NOMO-1 (cell line): ENCODE measurements at regions not wholly inside any gene's neighbourhood (a gene's known extent, or its start where the extent isn't known, plus 50 kb on each side); places are given as distances from the start of the nearest gene placed in this dataset.

Experiments
- DNase-seq, 2 experiments: peaks; one replicate each; lab custom pipeline; 2025; ENCODE audit not compliant: unreplicated experiment in 2 of 2; lab: John Stamatoyannopoulos, UW

DNA sequence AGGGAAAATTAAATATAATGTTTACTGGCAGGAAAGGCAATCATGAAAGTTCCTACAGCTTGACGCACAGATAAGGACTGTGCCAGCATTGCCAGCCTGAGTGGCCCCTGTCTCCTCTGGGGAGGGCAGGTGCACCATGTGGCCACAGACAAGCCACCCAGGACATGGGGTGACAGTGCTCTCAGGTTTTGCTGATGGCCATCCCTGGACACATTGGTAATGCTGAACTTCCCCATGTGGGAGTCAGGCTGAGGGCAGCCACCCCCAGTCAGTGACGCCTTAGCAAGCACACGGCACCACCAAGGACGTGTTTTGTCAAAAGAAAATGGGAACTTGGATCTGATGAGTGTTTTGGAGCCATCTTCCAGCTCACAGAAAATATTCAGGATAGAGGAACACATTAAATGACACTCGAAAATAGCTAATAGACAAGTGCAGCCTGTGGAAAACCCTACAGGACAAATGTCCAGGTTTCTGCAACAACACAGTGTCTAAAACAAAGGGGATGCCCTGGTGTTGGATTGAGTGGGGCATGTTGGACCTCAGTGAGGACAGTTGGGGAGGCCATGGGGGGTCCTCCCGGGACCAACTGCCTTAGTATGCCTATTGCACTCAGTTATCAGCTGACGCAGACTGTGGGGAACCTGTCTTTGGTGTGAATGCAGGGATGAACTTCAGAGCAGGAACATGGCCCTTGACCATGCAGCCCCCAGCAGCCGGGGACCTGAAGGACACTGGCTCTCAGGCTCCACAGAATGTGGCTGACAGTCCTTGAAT is 1450.5 kb downstream of the BRD1 start:
- no peak for DNase-seq

DNA sequence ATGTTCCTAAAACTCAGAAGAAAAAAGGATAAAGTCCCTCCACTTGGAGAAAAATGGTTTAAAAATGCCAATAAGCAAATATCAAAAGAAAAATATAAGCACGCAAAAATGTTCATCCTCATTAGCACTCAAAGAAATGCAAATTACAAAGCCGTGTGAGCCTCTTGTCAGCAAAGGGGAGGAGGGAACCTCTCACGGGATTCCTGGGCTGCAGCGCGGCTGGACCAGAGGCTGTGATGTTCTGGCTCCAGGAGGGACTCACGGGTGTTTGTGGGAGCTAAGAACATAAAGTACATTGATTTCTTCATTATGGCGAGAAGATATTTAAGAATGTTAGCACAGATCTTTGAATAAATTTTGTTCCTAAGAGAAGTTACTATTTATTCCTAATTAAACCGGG is 1451.2 kb downstream of the BRD1 start:
- no peak for DNase-seq

DNA sequence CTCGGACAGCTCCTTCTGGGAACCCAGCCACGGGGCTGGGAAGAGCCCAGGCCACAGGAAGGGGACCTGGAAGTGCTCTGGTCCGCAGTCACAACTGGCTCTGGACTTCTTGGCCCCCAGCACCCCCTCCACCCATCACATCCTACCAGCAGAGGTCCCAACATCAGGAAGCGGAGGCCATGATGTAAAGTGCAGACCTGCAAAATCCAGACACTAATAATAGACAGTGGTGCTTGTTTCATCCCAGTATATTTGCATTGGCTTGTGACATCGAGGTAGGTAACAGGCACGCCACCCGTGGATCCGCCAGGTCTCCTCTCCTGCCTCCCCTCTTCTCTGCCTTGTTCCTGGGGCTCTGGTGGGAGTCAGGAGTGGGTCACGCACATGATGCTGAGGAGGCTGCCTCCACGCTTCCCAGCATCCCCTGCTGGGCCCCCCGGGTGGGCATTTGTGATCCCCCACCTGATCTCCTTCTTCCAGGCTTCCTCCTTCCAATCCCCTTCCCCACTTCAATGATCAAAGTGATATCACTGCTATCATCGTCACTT is 1454.0 kb downstream of the BRD1 start:
- no peak for DNase-seq

DNA sequence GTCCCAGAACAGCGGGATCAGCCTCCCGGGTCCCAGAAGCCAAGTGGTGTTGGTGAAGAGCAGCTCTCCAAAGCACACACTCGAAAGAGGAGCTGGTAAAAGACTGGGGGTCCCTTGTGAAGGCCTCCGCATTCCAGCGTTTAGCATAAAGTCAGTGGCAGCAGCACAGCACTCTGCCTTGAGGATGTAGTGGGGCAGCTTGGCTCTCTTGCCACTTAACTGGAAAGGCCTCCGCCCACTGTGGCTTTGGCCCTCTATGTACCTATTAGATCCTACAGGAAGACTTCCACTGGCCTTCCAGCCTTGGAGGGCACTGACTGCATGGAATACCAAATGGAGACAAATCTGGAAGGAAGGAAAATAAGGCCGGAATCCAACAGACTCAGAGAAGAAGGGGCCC is 1455.3 kb downstream of the BRD1 start:
- no peak for DNase-seq

DNA sequence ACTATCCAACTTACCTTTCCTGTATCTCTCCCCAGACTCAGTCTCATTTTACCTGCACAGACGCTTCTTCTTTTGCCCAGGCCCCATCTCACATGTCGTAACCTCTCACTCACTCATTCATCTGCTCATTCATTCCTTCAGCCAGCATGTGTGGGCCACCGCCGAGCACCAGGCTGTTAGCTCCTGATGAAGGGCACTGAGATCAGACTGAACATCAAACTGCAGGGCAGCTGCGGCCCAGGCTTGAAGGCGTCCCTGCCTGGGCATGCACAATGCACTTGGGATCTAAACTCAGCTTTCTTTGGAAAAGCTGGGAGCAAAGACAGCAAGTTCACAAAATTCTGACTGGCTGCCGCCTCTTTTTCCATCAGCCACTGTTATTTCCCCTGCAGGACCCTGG is 1456.3 kb downstream of the BRD1 start:
- no peak for DNase-seq

DNA sequence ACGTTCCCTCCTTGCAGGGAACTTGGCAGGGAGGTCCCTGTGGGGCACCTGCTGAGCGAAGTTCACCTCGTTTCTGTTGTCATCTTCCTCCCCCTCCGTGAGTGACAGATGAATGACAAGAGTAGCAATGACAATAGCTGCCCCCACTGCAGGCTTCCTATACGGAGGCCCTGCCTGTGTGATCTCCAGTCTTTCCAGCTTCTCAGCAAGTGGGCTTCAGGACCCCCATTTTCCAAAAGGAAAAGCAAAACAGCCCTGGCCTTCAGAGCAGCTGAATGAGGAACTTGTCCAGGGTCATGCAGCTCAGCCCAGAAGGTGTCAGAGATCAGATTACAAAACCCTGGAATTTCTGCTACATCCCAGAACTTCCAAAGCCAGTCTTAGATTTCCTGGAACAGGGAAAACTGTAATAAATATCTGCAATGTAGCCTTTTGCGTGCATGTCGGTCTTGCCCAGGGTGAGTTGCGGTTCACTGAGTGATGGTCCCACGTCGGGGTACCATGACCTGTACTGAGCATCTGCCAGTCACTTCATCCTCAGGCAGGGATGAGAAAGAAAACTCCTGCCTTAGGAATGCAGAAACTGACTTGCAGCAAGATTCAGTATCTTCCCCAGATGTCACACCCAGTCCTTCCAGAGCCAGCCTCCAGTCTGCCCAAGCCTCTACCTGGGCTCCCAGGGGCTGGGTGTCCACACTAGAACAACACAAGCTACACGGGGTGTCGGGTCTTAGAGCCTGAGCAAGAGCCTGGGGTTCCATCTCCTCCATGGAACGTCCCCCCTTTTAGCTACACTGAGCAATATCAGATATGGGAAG is 1457.0 kb downstream of the BRD1 start:
- no peak for DNase-seq

DNA sequence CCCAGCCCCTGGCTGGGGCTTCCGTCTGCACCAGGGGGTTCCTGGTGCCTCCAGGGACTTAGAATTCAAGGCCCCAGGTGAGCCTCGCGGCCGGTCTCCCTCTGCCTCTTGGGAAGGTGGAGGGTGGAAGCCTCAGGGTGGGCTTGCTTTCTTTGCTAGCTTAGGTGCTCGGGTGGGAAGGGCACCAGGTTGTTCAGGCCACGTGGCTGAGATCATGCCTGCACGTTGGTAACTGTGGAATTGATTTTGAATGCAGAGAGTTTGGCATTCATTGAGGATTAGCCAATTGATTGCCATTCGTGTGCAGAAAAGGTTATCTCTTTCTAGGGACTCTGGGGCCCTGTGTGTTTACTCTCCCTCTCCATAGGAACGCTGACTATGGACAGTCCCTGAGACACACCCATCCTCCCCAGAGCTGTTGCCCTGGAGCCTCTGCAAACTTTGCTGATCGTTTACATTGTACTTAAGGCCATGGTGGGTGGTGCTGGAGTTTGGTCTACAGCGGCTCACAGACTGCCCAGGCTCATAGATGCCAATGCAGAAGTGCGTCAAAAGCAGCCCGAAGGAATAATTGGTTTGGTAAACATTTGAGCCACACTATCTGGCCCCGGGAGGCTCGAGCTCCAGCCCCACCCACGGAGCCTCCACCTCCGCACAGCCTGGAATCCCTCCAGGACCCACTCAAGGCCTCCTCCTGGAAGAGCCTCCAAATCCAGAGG is 1457.7 kb downstream of the BRD1 start:
- DNase-seq, result no peak

DNA sequence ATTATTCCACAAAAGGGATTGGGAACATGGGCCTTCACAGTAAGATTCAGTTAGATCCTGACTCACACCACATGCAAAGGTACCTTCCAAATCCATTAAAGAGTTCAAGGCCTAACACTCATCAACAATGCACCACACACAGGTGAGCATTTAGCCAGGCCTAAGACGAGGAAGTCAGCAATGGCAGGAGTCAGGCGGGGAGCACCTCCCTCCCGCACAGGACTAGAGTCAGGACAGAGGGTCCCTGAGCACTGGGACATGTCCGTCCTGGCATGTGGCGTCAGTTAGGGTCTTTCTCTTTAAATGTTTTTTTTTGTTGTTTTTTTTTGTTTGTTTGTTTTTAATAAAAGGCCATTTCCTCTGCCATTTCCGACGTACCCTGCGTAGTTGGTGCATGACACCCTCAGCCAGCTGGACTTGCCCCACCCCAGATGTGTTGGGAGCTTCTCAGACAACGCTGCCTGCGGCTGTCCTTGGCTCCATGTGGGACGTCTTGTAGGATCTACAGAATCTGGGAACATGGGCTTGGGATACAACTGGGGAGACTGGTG is 1458.6 kb downstream of the BRD1 start:
- no peak for DNase-seq

DNA sequence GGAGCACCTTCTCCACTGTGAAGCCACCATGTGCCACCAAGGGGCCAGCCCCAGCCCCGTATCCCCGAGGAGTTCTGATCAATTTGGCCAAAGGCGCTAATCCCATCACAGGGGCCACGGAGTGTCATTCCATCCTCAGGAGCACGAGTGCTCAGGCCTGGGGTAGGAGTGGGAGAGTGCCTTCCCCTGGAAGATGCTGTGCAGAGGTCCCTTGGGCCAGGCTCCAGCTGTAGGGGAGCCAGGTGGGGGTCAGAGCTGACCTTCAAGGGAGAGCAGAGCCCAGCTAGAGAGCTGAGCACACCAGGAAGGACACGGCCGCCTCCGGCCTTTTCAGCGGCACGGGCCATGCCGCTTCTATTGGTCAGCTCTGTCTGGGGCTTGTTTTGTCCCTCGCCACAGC is 1459.9 kb downstream of the BRD1 start:
- DNase-seq, result no peak

DNA sequence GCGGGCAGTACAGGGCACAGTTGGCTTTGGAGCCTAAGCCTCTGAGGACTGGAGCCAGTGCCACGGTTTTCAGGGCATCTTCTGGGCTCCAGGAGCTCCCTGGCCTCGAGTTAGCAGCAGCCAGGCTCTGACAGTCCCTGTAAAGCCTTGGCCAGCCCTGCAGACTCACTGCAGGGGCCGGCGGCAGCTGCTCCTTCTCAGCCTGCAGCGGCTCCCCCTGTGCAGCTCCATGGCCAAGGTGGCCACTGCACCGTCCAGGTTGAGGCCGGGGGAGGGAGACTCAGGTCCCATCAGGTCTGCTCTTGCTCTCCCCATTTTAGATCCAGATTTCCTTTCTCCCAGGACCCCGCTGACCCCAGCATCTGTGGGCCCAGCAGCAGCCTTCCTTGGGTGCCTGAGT is 1461.1 kb downstream of the BRD1 start:
- DNase-seq, result no peak

DNA sequence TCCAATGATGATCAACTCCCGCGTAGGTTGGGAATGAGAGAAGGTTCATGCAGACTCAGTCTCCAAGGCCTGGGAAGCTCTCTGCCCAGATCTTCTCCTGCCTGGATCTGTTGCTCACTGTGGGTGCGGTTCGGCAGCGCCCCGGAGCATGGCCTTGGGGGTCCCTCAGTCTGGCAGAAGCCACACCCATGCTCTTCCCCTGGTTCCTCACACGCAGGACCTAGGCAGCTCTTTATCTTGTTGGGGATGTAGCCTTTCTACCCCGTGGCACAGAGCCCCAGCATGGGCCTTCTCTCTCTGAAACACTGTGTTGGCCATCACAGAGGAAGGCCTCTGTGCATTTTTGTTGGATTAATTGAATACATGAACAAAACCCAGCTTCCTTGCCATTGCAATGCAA is 1461.6 kb downstream of the BRD1 start:
- no peak for DNase-seq

DNA sequence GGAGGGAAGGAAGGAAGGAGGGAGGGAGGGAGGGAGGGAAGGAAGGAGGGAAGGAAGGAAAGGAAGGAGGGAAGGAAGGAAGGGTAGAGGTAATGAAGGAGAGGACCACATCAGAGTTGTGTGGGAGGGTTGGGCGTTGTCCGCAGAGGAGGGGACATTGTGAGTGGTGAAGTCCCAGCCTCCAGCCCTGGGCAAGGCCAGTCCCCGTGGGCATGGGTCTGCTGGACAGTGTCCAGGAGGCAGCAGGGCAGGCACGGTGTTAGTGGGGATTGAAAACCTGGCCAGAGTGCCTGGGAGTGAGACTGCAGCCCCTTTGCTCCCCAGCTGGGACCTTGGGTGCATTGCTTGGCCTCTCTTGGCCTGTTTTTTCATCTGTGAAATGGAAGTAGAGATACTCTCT is 1462.3 kb downstream of the BRD1 start:
- DNase-seq, result no peak

DNA sequence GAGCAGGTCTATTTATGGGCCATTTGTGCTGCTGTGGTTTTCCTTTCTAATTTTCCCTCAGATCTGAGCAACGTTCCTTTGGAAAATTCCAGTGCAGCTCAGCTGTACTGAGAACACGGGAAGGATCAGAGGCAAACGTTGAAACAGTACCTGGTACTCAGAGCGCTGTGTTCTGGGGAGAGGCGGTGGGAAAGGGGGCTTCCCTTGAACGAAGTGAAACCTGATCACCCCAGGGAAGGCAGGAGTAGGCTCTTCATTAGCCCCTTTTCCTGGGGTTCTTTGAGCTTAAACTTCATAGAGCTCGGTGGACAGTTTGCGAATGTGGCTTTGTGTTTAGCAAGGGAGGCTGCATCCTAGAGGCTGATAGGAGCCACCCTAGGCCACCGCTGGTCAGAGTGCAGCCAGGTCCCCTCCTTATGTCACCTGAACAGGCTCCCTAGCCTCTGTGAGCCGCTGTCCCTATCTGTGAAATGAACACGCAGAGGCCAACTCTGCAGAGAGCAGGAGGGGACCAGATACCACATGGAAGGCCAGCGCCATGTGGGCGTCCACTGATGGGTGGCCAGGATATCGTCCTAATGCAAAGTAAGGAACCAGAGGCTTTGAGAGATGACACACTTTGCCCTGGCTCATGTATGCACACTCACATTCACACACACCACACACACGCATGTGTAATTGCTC is 1464.8 kb downstream of the BRD1 start:
- no peak for DNase-seq

DNA sequence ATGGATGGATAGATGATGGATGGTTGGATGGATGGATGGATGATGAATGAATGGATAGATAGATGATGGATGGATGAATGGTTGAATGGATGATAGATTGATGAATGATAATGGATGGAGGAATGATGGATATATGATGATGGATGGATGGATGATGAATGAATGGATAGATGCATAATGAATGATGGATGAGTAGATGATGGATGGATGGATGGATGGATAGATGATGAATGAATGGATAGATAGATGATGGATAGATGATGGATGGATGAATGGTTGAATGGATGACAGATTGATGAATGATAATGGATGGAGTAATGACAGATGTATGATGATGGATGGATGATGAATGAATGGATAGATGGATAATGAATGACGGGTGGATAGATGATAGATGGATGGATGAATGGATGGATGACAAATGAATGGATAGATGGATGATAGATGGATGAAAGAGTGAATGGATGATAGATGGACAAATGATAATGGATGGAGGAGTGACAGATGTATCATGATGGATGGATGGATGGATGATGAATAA is 1466.5 kb downstream of the BRD1 start:
- DNase-seq, result no peak

DNA sequence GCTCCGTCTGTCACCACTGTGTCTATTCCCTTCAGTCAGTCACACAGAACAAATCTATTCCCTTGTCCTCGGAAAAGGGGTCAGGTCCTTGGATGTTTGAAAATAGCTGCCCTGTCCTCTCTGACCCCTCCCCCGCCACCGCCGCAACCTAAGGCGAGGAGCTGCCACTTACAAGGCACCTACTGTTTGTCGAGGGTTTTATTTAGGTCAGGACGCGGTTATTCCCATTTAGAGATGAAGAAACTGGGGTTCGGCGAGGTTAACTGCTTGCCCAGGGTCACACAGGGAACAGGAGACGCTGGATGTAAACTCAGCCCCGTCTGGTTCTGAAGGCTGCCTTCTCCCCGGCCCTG is 1468.1 kb downstream of the BRD1 start:
- DNase-seq, result no peak

DNA sequence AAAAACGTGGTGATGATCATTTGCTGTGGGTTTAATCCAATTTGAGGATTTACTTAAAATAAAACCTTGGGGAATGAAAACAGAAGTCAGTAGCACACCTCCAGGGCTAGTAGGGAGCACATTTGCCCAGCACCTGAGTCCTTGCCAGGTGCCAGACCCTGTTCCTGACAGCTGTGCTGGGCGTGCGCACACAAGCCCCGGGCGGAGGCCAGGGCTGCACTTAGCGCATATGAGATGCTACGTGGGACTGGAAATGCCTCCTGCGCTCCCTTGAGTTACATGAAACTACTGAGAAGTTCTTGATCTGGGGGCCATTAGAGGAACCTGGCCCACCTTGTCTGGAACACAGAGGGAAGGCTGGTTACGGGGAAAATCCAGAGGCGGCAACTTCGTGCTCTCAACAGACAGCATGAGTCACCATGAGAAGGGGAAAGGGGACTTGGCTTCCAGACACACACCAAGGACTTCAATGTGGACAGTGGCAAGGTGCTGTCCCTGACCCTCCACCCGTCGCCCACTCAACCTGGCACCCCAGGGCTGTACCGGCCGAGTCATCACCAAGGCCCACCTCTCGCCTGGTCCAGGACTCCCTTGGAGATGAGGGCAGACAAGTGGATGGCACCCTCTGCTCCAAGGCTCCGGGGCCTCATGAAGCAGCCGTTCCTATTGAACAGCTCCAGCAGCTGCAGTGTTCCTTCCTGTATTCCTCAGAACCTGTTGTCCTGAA is 1468.6 kb downstream of the BRD1 start:
- no peak for DNase-seq

DNA sequence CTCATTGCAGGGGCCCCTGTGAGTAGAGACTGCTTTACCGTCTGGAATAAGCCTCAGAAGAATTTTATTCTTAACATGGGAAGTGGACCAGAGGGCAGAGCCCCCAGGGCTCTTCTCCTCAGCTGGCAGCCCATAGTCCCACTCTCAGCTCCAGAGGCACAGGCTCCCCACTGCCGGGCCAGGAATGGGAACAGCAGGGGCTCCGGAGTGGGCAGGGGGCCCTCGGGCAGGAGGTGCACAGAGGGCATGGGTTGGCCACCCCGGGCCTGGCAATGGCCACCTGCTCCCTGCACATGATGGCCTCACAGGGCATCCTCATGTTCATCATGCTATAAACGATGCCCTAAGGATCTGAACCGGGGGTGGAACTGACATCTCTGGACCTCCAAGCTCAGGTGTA is 1469.7 kb downstream of the BRD1 start:
- no peak for DNase-seq

DNA sequence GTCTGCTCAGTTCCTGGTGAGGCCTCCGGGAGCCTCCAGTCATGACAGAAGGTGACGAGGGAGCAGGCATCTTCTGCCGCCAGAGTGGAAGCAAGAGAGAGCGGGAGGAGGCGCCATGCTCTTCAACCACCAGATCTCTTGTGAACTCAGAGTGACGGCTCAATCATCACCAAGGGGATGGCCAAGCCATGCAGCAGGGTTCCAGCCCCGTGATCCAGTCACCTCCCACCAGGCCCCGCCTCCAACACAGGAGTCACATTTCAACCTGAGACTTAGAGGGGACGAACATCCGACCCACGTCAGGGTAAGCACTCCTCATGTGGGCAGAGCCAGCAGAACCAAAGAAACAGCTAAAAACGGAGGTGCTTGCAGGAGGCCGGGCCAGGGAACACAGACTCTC is 1470.5 kb downstream of the BRD1 start:
- DNase-seq, result no peak

DNA sequence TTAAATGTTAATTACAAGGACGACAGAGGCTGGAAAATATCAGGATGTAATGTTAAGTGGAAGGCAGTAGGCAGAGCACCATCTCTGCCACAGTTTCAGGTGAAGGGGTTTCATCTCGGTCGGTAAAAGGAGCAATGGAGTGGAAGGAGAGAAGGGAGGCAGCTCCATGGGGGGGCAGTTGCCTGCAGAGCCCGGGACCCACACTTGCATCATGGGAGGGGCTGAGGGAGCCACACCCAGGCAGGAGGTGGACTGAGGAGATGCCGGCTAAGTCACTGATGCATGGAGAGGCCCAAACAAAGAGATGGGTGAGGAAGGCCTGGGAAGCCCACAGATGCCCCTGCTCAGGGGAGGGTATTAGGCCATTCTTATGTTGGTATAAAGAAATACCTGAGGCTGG is 1470.9 kb downstream of the BRD1 start:
- DNase-seq, result no peak

DNA sequence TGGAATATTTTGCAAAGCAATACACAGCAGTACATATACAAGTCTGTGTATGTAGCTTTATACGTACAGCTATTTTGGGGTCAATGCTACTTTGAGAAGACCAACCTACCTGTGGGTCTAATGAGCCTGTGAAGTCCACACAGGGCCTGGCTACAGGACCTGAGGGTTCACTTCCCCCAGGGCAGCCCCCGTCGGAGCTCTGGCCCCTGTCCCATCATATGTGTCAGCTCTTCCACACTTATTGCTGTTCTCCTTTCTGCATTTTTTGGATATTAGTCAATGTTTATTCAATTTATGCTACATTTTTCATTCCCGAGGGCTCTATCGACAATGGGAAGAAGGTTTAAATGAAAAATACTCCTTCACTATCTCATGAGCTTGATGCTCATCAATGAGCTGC is 1473.6 kb downstream of the BRD1 start:
- DNase-seq, result no peak
